ENCODE measurements at regions not wholly inside any gene's neighbourhood (a gene's known extent, or its start where the extent isn't known, plus 50 kb on each side); places are given as distances from the start of the nearest gene placed in this dataset.
"Not testable (repeated sequence)": the region's sequence is repeated elsewhere in the genome, so short reads cannot be mapped to it uniquely, and the experiment has no call there.

- no peak overlapping the region for H3K4me3 Mint-ChIP-seq
- TF ChIP-seq CTCF (IDR thresholded peaks at IDR 0.05): no peak
- no peak overlapping the region for H3K27ac Mint-ChIP-seq
- intact Hi-C loops (cut with micrococcal nuclease): no loop called here
- ATAC-seq (no peak), DNase-seq (no peak)
- no peaks in the 10 kb centered on the region for H3K36me3 Mint-ChIP-seq (ENCODE audit: low read depth)
- H3K4me1 Mint-ChIP-seq (ENCODE audit: low read depth): no peaks in the 10 kb centered on the region
- POLR2A ChIA-PET: no interaction called here
- CTCF ChIA-PET: no interaction called here
- peaks cover 18% of the 10 kb centered on the region for H3K9me3 Mint-ChIP-seq
- no peaks in the 10 kb centered on the region for H3K27me3 Mint-ChIP-seq
These were observed 729.3 kb upstream of the NOVA1 start for GRCh38 chr14:27327095-27327494.

GRCh38 chr14:27338012-27338411 is 740.2 kb upstream of the NOVA1 start:
- POLR2A ChIA-PET: no interaction called here
- Mint-ChIP-seq H3K27me3 (no peaks in the 10 kb centered on the region), H3K4me1 (ENCODE audit: low read depth) (no peaks in the 10 kb centered on the region), H3K4me3 (no peak overlapping the region), H3K27ac (no peak overlapping the region), H3K9me3 (peaks cover 20% of the 10 kb centered on the region), H3K36me3 (ENCODE audit: low read depth) (no peaks in the 10 kb centered on the region)
- intact Hi-C loops (cut with micrococcal nuclease): no loop called here
- no peak for DNase-seq
- no peak for TF ChIP-seq CTCF (IDR thresholded peaks at IDR 0.05)
- CTCF ChIA-PET: no interaction called here
- no peak for ATAC-seq

GRCh38 chr14:27363036-27363435 is 765.2 kb upstream of the NOVA1 start:
- ATAC-seq; CTCF ChIA-PET; intact Hi-C loops (cut with micrococcal nuclease); H3K4me1 Mint-ChIP-seq (ENCODE audit: low read depth); H3K36me3 Mint-ChIP-seq (ENCODE audit: low read depth); H3K27ac Mint-ChIP-seq; DNase-seq; H3K27me3 Mint-ChIP-seq; POLR2A ChIA-PET; H3K4me3 Mint-ChIP-seq: not testable (repeated sequence)
- H3K9me3 Mint-ChIP-seq: peaks cover 12% of the 10 kb centered on the region

- Mint-ChIP-seq H3K4me3 (no peak overlapping the region), H3K36me3 (ENCODE audit: low read depth) (no peaks in the 10 kb centered on the region), H3K27ac (no peak overlapping the region), H3K4me1 (ENCODE audit: low read depth) (no peaks in the 10 kb centered on the region), H3K9me3 (peaks cover 10% of the 10 kb centered on the region), H3K27me3 (no peaks in the 10 kb centered on the region)
- ATAC-seq (no peak), DNase-seq (no peak)
- no peak for TF ChIP-seq CTCF (IDR thresholded peaks at IDR 0.05)
- intact Hi-C loops (cut with micrococcal nuclease): no loop called here
- POLR2A ChIA-PET: no interaction called here
- CTCF ChIA-PET: no interaction called here
These were observed 768.8 kb upstream of the NOVA1 start for GRCh38 chr14:27366596-27366995.

- Mint-ChIP-seq H3K27ac (no peak overlapping the region), H3K36me3 (ENCODE audit: low read depth) (no peaks in the 10 kb centered on the region), H3K27me3 (no peaks in the 10 kb centered on the region), H3K4me1 (ENCODE audit: low read depth) (no peaks in the 10 kb centered on the region), H3K9me3 (peaks cover 10% of the 10 kb centered on the region), H3K4me3 (no peak overlapping the region)
- CTCF ChIA-PET: no interaction called here
- intact Hi-C loops (cut with micrococcal nuclease): no loop called here
- TF ChIP-seq CTCF (IDR thresholded peaks at IDR 0.05): no peak
- DNase-seq: no peak
- no peak for ATAC-seq
- POLR2A ChIA-PET: no interaction called here
These were observed 769.5 kb upstream of the NOVA1 start for GRCh38 chr14:27367345-27367744.

- ChIA-PET CTCF (no interaction called here), POLR2A (no interaction called here)
- Mint-ChIP-seq H3K27ac (no peak overlapping the region), H3K9me3 (peaks cover 12% of the 10 kb centered on the region), H3K4me1 (ENCODE audit: low read depth) (no peaks in the 10 kb centered on the region), H3K27me3 (no peaks in the 10 kb centered on the region), H3K36me3 (ENCODE audit: low read depth) (no peaks in the 10 kb centered on the region), H3K4me3 (no peak overlapping the region)
- intact Hi-C loops (cut with micrococcal nuclease): no loop called here
- DNase-seq (no peak), ATAC-seq (no peak)
- TF ChIP-seq CTCF (IDR thresholded peaks at IDR 0.05): no peak
These were observed 772.2 kb upstream of the NOVA1 start for GRCh38 chr14:27370074-27370473.

Data from activated CD8-positive, alpha-beta T cell treated with anti-CD3 and anti-CD28 coated beads for 36 hours (primary cell).